Activated T-helper 1 cell treated with anti-CD3 and anti-CD28 coated beads, Interleukin-12 subunit alpha, Interleukin-12 subunit beta, Interleukin-2, Interleukin-4 antibody, amounts not matched to agents 30 ng/mL and 10 ng/mL and 1 ng/mL, durations not matched to agents 14 hours and 24 hours and 36 hours (primary cell): ENCODE measurements at regions not wholly inside any gene's neighbourhood (a gene's known extent, or its start where the extent isn't known, plus 50 kb on each side); places are given as distances from the start of the nearest gene placed in this dataset.
A peak's percentile ranks its signal among the peaks of the same experiment; 100 is the strongest.
"Not testable (repeated sequence)": the region's sequence is repeated elsewhere in the genome, so short reads cannot be mapped to it uniquely, and the experiment has no call there.

Experiments
- DNase-seq: peaks from one replicate; pipeline ENCODE4 v3.0.0; 2021; ENCODE audit warnings: low spot score
- H3K27ac Mint-ChIP-seq: one replicate; pipeline ENCODE4 v1.8.0; 2021; ENCODE audit warnings: mild to moderate bottlenecking, mixed read lengths
- H3K27me3 Mint-ChIP-seq: one replicate; pipeline ENCODE4 v1.8.0; 2022; ENCODE audit warnings: mild to moderate bottlenecking, moderate library complexity, mixed read lengths; ENCODE audit not compliant: insufficient read depth
- H3K36me3 Mint-ChIP-seq: one replicate; pipeline ENCODE4 v1.8.0; 2021; ENCODE audit warnings: low read depth, mixed read lengths
- H3K4me1 Mint-ChIP-seq: one replicate; pipeline ENCODE4 v1.8.0; 2021; ENCODE audit warnings: low read depth, mixed read lengths
- H3K4me3 Mint-ChIP-seq: one replicate; pipeline ENCODE4 v1.8.0; 2021; ENCODE audit warnings: mild to moderate bottlenecking, moderate library complexity, mixed read lengths
- H3K9me3 Mint-ChIP-seq: one replicate; pipeline ENCODE4 v1.8.0; 2021; ENCODE audit warnings: mixed read lengths
- intact Hi-C: fragments of 100-400 bp; cut with micrococcal nuclease; formaldehyde crosslinking; loops from one replicate; pipeline ENCODE4 v1.15.1; 2024

- Mint-ChIP-seq H3K27ac (no peak overlapping the region), H3K9me3 (no peaks in the 10 kb centered on the region), H3K4me1 (peaks cover 12% of the 10 kb centered on the region), H3K4me3 (no peak overlapping the region), H3K36me3 (no peaks in the 10 kb centered on the region), H3K27me3 (peaks cover 58% of the 10 kb centered on the region)
- DNase-seq, result no peak
- intact Hi-C loops, result no loop called here
Measured at GRCh38 chr11:34001557-34002064, 49.9 kb upstream of the CAPRIN1 start.

GRCh38 chr11:33999393-33999792 lies 52.1 kb upstream of the CAPRIN1 start:
- peaks cover 12% of the 10 kb centered on the region for H3K4me1 Mint-ChIP-seq
- no peak overlapping the region for H3K4me3 Mint-ChIP-seq
- DNase-seq, result no peak
- H3K27me3 Mint-ChIP-seq, result peaks cover 57% of the 10 kb centered on the region
- no peak overlapping the region for H3K27ac Mint-ChIP-seq
- H3K9me3 Mint-ChIP-seq, result no peaks in the 10 kb centered on the region
- H3K36me3 Mint-ChIP-seq, result no peaks in the 10 kb centered on the region
- intact Hi-C loops, result no loop called here

- no peaks in the 10 kb centered on the region for H3K36me3 Mint-ChIP-seq
- peaks cover 12% of the 10 kb centered on the region for H3K4me1 Mint-ChIP-seq
- H3K9me3 Mint-ChIP-seq, result no peaks in the 10 kb centered on the region
- H3K27me3 Mint-ChIP-seq, result peaks cover 51% of the 10 kb centered on the region
- no peak overlapping the region for H3K4me3 Mint-ChIP-seq
- intact Hi-C loops, result loop anchor here (1.0 to 2.0 kb wide), 6 partner anchors 54 to 495 kb away; partner anchors contain the start of genes CAPRIN1 and NAT10
- no peak for DNase-seq
- H3K27ac Mint-ChIP-seq, result no peak overlapping the region
Measured at GRCh38 chr11:33997584-33998251, 53.8 kb upstream of the CAPRIN1 start.

GRCh38 chr11:33996498-33997454 lies 54.8 kb upstream of the CAPRIN1 start:
- DNase-seq, result peak; percentile 67
- Mint-ChIP-seq H3K4me1 (peaks cover 12% of the 10 kb centered on the region), H3K27ac (no peak overlapping the region), H3K27me3 (peaks cover 46% of the 10 kb centered on the region), H3K9me3 (no peaks in the 10 kb centered on the region), H3K36me3 (no peaks in the 10 kb centered on the region), H3K4me3 (peak overlapping the region; percentile 8)
- intact Hi-C loops, result loop anchor here (1.0 to 2.0 kb wide), 6 partner anchors 55 to 496 kb away; partner anchors contain the start of genes CAPRIN1 and NAT10

GRCh38 chr11:33994937-33995336 lies 56.6 kb upstream of the CAPRIN1 start:
- Mint-ChIP-seq H3K4me3 (no peak overlapping the region), H3K36me3 (no peaks in the 10 kb centered on the region), H3K27me3 (peaks cover 34% of the 10 kb centered on the region), H3K9me3 (no peaks in the 10 kb centered on the region), H3K27ac (no peak overlapping the region), H3K4me1 (peaks cover 18% of the 10 kb centered on the region)
- no peak for DNase-seq
- intact Hi-C loops, result no loop called here

- H3K27ac Mint-ChIP-seq, intact Hi-C loops, H3K9me3 Mint-ChIP-seq, H3K36me3 Mint-ChIP-seq, H3K4me1 Mint-ChIP-seq, H3K27me3 Mint-ChIP-seq, DNase-seq: not testable (repeated sequence)
- peak overlapping the region; percentile 26 for H3K4me3 Mint-ChIP-seq
Measured at GRCh38 chr11:33991136-33991535, 60.4 kb upstream of the CAPRIN1 start.

GRCh38 chr11:33990131-33990530 lies 61.4 kb upstream of the CAPRIN1 start:
- intact Hi-C loops, H3K27ac Mint-ChIP-seq, H3K36me3 Mint-ChIP-seq, H3K27me3 Mint-ChIP-seq, DNase-seq, H3K4me3 Mint-ChIP-seq, H3K9me3 Mint-ChIP-seq, H3K4me1 Mint-ChIP-seq: not testable (repeated sequence)

- intact Hi-C loops, result no loop called here
- Mint-ChIP-seq H3K27ac (no peak overlapping the region), H3K9me3 (no peaks in the 10 kb centered on the region), H3K36me3 (no peaks in the 10 kb centered on the region), H3K4me1 (peaks cover 6% of the 10 kb centered on the region), H3K27me3 (no peaks in the 10 kb centered on the region), H3K4me3 (no peak overlapping the region)
- DNase-seq, result no peak
Measured at GRCh38 chr11:33989461-33989860, 62.1 kb upstream of the CAPRIN1 start.

- intact Hi-C loops, result loop anchor here (1.0 kb wide), 2 partner anchors 130 to 180 kb away; no protein-coding TSS in a partner anchor
- no peak overlapping the region for H3K4me3 Mint-ChIP-seq
- H3K27ac Mint-ChIP-seq, result no peak overlapping the region
- H3K4me1 Mint-ChIP-seq, result peaks cover 6% of the 10 kb centered on the region
- no peaks in the 10 kb centered on the region for H3K9me3 Mint-ChIP-seq
- peaks cover 1% of the 10 kb centered on the region for H3K27me3 Mint-ChIP-seq
- DNase-seq, result no peak
- no peaks in the 10 kb centered on the region for H3K36me3 Mint-ChIP-seq
Measured at GRCh38 chr11:33988586-33989370, 62.8 kb upstream of the CAPRIN1 start.

- Mint-ChIP-seq H3K9me3 (no peaks in the 10 kb centered on the region), H3K27me3 (peaks cover 3% of the 10 kb centered on the region), H3K4me1 (peaks cover 6% of the 10 kb centered on the region), H3K27ac (no peak overlapping the region), H3K4me3 (no peak overlapping the region), H3K36me3 (no peaks in the 10 kb centered on the region)
- intact Hi-C loops, result loop anchor here (1.0 kb wide), 2 partner anchors 130 to 180 kb away; no protein-coding TSS in a partner anchor
- peak; percentile 63 for DNase-seq
Measured at GRCh38 chr11:33987975-33988580, 63.5 kb upstream of the CAPRIN1 start.

GRCh38 chr11:33987545-33987944 lies 64.0 kb upstream of the CAPRIN1 start:
- peaks cover 6% of the 10 kb centered on the region for H3K4me1 Mint-ChIP-seq

More at GRCh38 chr11:33987545-33987944, 64.0 kb upstream of the CAPRIN1 start:
- no peaks in the 10 kb centered on the region for H3K9me3 Mint-ChIP-seq
- peaks cover 3% of the 10 kb centered on the region for H3K27me3 Mint-ChIP-seq
- H3K27ac Mint-ChIP-seq, result no peak overlapping the region
- H3K36me3 Mint-ChIP-seq, result no peaks in the 10 kb centered on the region
- DNase-seq, result no peak
- no peak overlapping the region for H3K4me3 Mint-ChIP-seq
- intact Hi-C loops, result no loop called here
